Gastroesophageal sphincter (tissue), 3 donors: ENCODE measurements at regions not wholly inside any gene's neighbourhood (a gene's known extent, or its start where the extent isn't known, plus 50 kb on each side); places are given as distances from the start of the nearest gene placed in this dataset.

Experiments used
- CTCF ChIP-seq, 4 experiments: fragments of 200-600 bp in 2 of 4; fragments of 450-650 bp in 2 of 4; sonication (generic) in 1 of 4; IDR thresholded peaks; one replicate each; pipeline ENCODE4 v1.5.1; 2017 to 2019; ENCODE audit warnings: antibody characterized with exemption in 4 of 4, mild to moderate bottlenecking in 2 of 4, moderate library complexity in 2 of 4
- POLR2A ChIP-seq, 2 donors: fragments of 450-650 bp; IDR thresholded peaks; one replicate each; pipeline ENCODE4 v1.6.1; 2017; ENCODE audit warnings: antibody characterized with exemption in 2 of 2, mild to moderate bottlenecking in 2 of 2, moderate library complexity in 1 of 2
- POLR2AphosphoS5 ChIP-seq: sonication (generic); formaldehyde crosslinking; IDR thresholded peaks from one replicate; pipeline ENCODE4 v1.6.1; 2017; ENCODE audit warnings: antibody characterized with exemption

- TF ChIP-seq CTCF (IDR thresholded peaks at IDR 0.05) (no peak), POLR2A (IDR thresholded peaks at IDR 0.05) (no peak), POLR2AphosphoS5 (no peak)
Measured at GRCh38 chr2:71759060-71759459, 305.7 kb downstream of the DYSF start.
